ENCODE measurements at regions not wholly inside any gene's neighbourhood (a gene's known extent, or its start where the extent isn't known, plus 50 kb on each side); places are given as distances from the start of the nearest gene placed in this dataset.

- ATAC-seq (ENCODE audit: low FRiP score in 2 of 2): peak in 1 of 2 donors; percentile 86
- peak overlapping the region; percentile 33 to 49 (median 42) for H3K4me3 ChIP-seq
Observed at GRCh38 chr11:19344661-19345518, 104.1 kb upstream of the E2F8 start.

GRCh38 chr11:19342036-19342435 lies 101.3 kb upstream of the E2F8 start:
- Histone ChIP-seq H3K27ac (no peak overlapping the region), H3K4me1 (peaks cover 7 to 21% (median 13%) of the 10 kb centered on the region in 4 donors), H3K9me3 (no peaks in the 10 kb centered on the region), H3K27me3 (peaks cover 0 to 17% (median 9%) of the 10 kb centered on the region in 4 donors), H3K36me3 (no peaks in the 10 kb centered on the region), H3K4me3 (no peak overlapping the region)
- DNase-seq (no peak), ATAC-seq (ENCODE audit: low FRiP score in 2 of 2) (no peak)
- TF ChIP-seq EP300 (IDR thresholded peaks at IDR 0.05) (no peak), POLR2A (IDR thresholded peaks at IDR 0.05) (no peak), CTCF (IDR thresholded peaks at IDR 0.05) (no peak), POLR2AphosphoS5 (IDR thresholded peaks at IDR 0.05) (no peak)
- WGBS, 2 donors: 58 to 86% methylated on average over 1 of the region's 1 CpG

More at GRCh38 chr11:19344661-19345518, 104.1 kb upstream of the E2F8 start:
- H3K9me3 ChIP-seq: no peaks in the 10 kb centered on the region
- H3K36me3 ChIP-seq: no peaks in the 10 kb centered on the region
- 14 to 19% methylated on average over 19 to 40 of the region's 44 CpGs for WGBS, 2 donors
- no peak for TF ChIP-seq POLR2A (IDR thresholded peaks at IDR 0.05)
- H3K27ac ChIP-seq: peak overlapping the region in 2 of 4 donors; percentile 5 to 43
- peak in 1 of 2 donors; percentile 87 for DNase-seq
- H3K4me1 ChIP-seq: peaks cover 7 to 21% (median 20%) of the 10 kb centered on the region in 4 donors
- peaks cover 0 to 17% (median 9%) of the 10 kb centered on the region in 4 donors for H3K27me3 ChIP-seq

- Histone ChIP-seq H3K4me3 (no peak overlapping the region), H3K36me3 (no peaks in the 10 kb centered on the region), H3K27me3 (no peaks in the 10 kb centered on the region), H3K27ac (no peak overlapping the region), H3K4me1 (no peaks in the 10 kb centered on the region), H3K9me3 (no peaks in the 10 kb centered on the region)
- no peak for DNase-seq
- ATAC-seq (ENCODE audit: low FRiP score in 2 of 2): no peak
- WGBS, 2 donors: 86 to 87% methylated on average over 3 of the region's 3 CpGs
- TF ChIP-seq CTCF (IDR thresholded peaks at IDR 0.05) (no peak), POLR2AphosphoS5 (IDR thresholded peaks at IDR 0.05) (no peak), POLR2A (IDR thresholded peaks at IDR 0.05) (no peak), EP300 (IDR thresholded peaks at IDR 0.05) (no peak)
Observed at GRCh38 chr11:19338375-19338774, 97.6 kb upstream of the E2F8 start.

GRCh38 chr11:19337779-19338178 lies 97.0 kb upstream of the E2F8 start:
- WGBS, 2 donors: 68 to 83% methylated on average over 3 of the region's 3 CpGs
- no peaks in the 10 kb centered on the region for H3K36me3 ChIP-seq
- H3K27ac ChIP-seq: no peak overlapping the region
- no peak overlapping the region for H3K4me3 ChIP-seq
- no peaks in the 10 kb centered on the region for H3K27me3 ChIP-seq
- H3K4me1 ChIP-seq: no peaks in the 10 kb centered on the region
- DNase-seq: no peak
- no peaks in the 10 kb centered on the region for H3K9me3 ChIP-seq
- no peak for TF ChIP-seq POLR2A (IDR thresholded peaks at IDR 0.05)
- TF ChIP-seq EP300 (IDR thresholded peaks at IDR 0.05): no peak
- TF ChIP-seq CTCF (IDR thresholded peaks at IDR 0.05): no peak
- TF ChIP-seq POLR2AphosphoS5 (IDR thresholded peaks at IDR 0.05): no peak
- ATAC-seq (ENCODE audit: low FRiP score in 2 of 2): no peak

- Histone ChIP-seq H3K27me3 (no peaks in the 10 kb centered on the region), H3K4me1 (no peaks in the 10 kb centered on the region), H3K9me3 (no peaks in the 10 kb centered on the region), H3K4me3 (no peak overlapping the region), H3K36me3 (no peaks in the 10 kb centered on the region), H3K27ac (no peak overlapping the region)
- DNase-seq: peak in 1 of 2 donors; percentile 6
- no peak for ATAC-seq (ENCODE audit: low FRiP score in 2 of 2)
- TF ChIP-seq POLR2AphosphoS5 (IDR thresholded peaks at IDR 0.05) (no peak), POLR2A (IDR thresholded peaks at IDR 0.05) (no peak), CTCF (IDR thresholded peaks at IDR 0.05) (no peak), EP300 (IDR thresholded peaks at IDR 0.05) (no peak)
- WGBS, 2 donors: 42 to 64% methylated on average over 3 of the region's 3 CpGs
Observed at GRCh38 chr11:19336331-19336730, 95.6 kb upstream of the E2F8 start.

Data from upper lobe of left lung (tissue), 6 donors.